Esophagus muscularis mucosa (tissue), 3 donors: ENCODE measurements at regions not wholly inside any gene's neighbourhood (a gene's known extent, or its start where the extent isn't known, plus 50 kb on each side); places are given as distances from the start of the nearest gene placed in this dataset.

ENCODE experiments used
- POLR2A ChIP-seq: fragments of 450-650 bp; IDR thresholded peaks from one replicate; pipeline ENCODE4 v1.6.1; 2017; ENCODE audit warnings: antibody characterized with exemption, moderate library complexity, mild to moderate bottlenecking, low read depth
- POLR2AphosphoS5 ChIP-seq, 2 donors: sonication (generic); formaldehyde crosslinking; IDR thresholded peaks; one replicate each; pipeline ENCODE4 v1.6.1; 2017; ENCODE audit warnings: antibody characterized with exemption in 2 of 2
- TF ChIP-seq, protein P1 (sequence below), 3 experiments: fragments of 200-600 bp in 2 of 3; fragments of 450-650 bp in 1 of 3; sonication (generic) in 2 of 3; IDR thresholded peaks; one replicate each; pipeline ENCODE4 v1.5.1; 2017 to 2019; ENCODE audit warnings: antibody characterized with exemption in 3 of 3, mild to moderate bottlenecking in 2 of 3, moderate library complexity in 1 of 3

DNA sequence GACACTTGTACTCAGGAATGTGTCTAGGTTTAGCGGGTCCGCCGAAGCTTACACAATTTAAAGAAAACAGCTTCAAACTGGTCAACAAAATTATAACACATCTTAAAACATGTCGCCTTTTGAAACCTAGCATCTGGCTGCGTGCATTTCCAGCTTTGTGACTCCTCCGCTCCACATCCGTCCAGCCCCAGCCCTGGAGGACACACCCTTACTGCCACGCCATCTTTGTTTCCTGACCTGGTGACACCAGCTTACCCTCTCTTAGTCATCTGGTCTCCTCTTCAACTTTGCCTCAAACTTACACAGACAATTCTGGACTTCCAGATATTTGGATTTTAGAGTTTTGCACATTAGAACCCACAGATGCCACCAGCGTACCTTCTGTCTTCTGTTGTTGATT is 198.7 kb upstream of the VSTM2A start:
- TF ChIP-seq POLR2A, result no peak
- TF ChIP-seq, protein P1, sequence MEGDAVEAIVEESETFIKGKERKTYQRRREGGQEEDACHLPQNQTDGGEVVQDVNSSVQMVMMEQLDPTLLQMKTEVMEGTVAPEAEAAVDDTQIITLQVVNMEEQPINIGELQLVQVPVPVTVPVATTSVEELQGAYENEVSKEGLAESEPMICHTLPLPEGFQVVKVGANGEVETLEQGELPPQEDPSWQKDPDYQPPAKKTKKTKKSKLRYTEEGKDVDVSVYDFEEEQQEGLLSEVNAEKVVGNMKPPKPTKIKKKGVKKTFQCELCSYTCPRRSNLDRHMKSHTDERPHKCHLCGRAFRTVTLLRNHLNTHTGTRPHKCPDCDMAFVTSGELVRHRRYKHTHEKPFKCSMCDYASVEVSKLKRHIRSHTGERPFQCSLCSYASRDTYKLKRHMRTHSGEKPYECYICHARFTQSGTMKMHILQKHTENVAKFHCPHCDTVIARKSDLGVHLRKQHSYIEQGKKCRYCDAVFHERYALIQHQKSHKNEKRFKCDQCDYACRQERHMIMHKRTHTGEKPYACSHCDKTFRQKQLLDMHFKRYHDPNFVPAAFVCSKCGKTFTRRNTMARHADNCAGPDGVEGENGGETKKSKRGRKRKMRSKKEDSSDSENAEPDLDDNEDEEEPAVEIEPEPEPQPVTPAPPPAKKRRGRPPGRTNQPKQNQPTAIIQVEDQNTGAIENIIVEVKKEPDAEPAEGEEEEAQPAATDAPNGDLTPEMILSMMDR (IDR thresholded peaks at IDR 0.05), result no peak
- no peak for TF ChIP-seq POLR2AphosphoS5 (IDR thresholded peaks at IDR 0.05)
